ENCODE measurements at regions not wholly inside any gene's neighbourhood (a gene's known extent, or its start where the extent isn't known, plus 50 kb on each side); places are given as distances from the start of the nearest gene placed in this dataset.

GRCh38 chr5:163595932-163596607, 90.7 kb downstream of the MAT2B start:
- Histone ChIP-seq H2AFZ (ENCODE audit: low read depth, low read length) (no peak overlapping the region), H3K27ac (ENCODE audit: low read length) (no peak overlapping the region), H3K27me3 (ENCODE audit: insufficient read depth, low read depth, low read length) (no peaks in the 10 kb centered on the region), H3K79me2 (replicated peaks; ENCODE audit: insufficient read depth, low read length) (no peaks in the 10 kb centered on the region), H3K4me3 (ENCODE audit: low read length) (no peak overlapping the region), H3K9ac (ENCODE audit: low read length) (no peak overlapping the region), H3K9me2 (ENCODE audit: insufficient read depth, low read length) (no peaks in the 10 kb centered on the region), H4K20me1 (ENCODE audit: insufficient read depth) (no peaks in the 10 kb centered on the region), H3K4me2 (ENCODE audit: low read length) (no peak overlapping the region), H3K36me3 (ENCODE audit: insufficient read depth, low read length) (no peaks in the 10 kb centered on the region), H3F3A (ENCODE audit: insufficient read depth, low read length, poor library complexity, severe bottlenecking) (no peaks in the 10 kb centered on the region), H3K9me3 (ENCODE audit: low read length) (no peaks in the 10 kb centered on the region)
- TF ChIP-seq EP300 (conservative IDR thresholded peaks at IDR 0.05; ENCODE audit: poor library complexity, severe bottlenecking) (no peak), REST (IDR thresholded peaks at IDR 0.05; ENCODE audit: borderline replicate concordance) (no peak), SMC3 (conservative IDR thresholded peaks at IDR 0.05; ENCODE audit: poor library complexity) (no peak), MXI1 (conservative IDR thresholded peaks at IDR 0.05; ENCODE audit: poor library complexity, severe bottlenecking) (no peak), POLR2AphosphoS5 (IDR thresholded peaks at IDR 0.05) (no peak), RAD21 (conservative IDR thresholded peaks at IDR 0.05) (no peak), EZH2 (IDR thresholded peaks at IDR 0.05; ENCODE audit: borderline replicate concordance, insufficient read depth, low read length, poor library complexity, severe bottlenecking) (no peak), CTCF (IDR thresholded peaks at IDR 0.05; ENCODE audit: poor library complexity, severe bottlenecking) (no peak), TAF1 (IDR thresholded peaks at IDR 0.05; ENCODE audit: low read depth) (no peak)

- Histone ChIP-seq H3K9me3 (ENCODE audit: low read length) (no peaks in the 10 kb centered on the region), H3K27me3 (ENCODE audit: insufficient read depth, low read depth, low read length) (no peaks in the 10 kb centered on the region), H3K27ac (ENCODE audit: low read length) (no peak overlapping the region), H2AFZ (ENCODE audit: low read depth, low read length) (no peak overlapping the region), H3K4me3 (ENCODE audit: low read length) (no peak overlapping the region), H3K9ac (ENCODE audit: low read length) (no peak overlapping the region), H3F3A (ENCODE audit: insufficient read depth, low read length, poor library complexity, severe bottlenecking) (no peaks in the 10 kb centered on the region), H3K36me3 (ENCODE audit: insufficient read depth, low read length) (no peaks in the 10 kb centered on the region), H3K79me2 (replicated peaks; ENCODE audit: insufficient read depth, low read length) (no peaks in the 10 kb centered on the region), H3K4me2 (ENCODE audit: low read length) (no peak overlapping the region), H4K20me1 (ENCODE audit: insufficient read depth) (no peaks in the 10 kb centered on the region), H3K9me2 (ENCODE audit: insufficient read depth, low read length) (no peaks in the 10 kb centered on the region)
- TF ChIP-seq MXI1 (conservative IDR thresholded peaks at IDR 0.05; ENCODE audit: poor library complexity, severe bottlenecking) = no peak
Measured at GRCh38 chr5:163596608-163597315, 91.3 kb downstream of the MAT2B start.
